ENCODE measurements at regions not wholly inside any gene's neighbourhood (a gene's known extent, or its start where the extent isn't known, plus 50 kb on each side); places are given as distances from the start of the nearest gene placed in this dataset.

DNA sequence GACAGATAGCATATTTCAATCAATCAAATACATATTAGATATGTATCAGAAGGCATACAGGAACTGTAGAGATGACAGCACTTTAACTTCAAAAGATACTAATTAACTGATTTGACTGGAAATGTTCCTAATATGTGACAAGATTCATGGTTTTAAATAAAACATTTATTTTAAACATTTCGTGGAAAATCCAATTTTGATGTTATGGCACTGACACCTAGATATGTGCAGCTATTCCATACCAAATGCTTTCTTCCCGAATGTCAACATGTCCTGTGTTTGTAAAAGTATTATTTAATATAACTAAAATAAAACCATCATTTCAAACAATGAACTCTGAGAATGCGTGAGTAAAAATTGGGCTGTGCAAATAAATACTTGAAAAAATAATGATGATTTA, 1209.3 kb downstream of the NSUN3 start:
- WGBS: 60% methylated on average over 3 of the region's 3 CpGs
- Histone ChIP-seq H3K27ac (replicated peaks in 1 of 4) (no peak overlapping the region), H3K36me3 (no peaks in the 10 kb centered on the region), H3K4me1 (no peaks in the 10 kb centered on the region), H3K27me3 (no peaks in the 10 kb centered on the region), H3K4me3 (no peak overlapping the region), H3K9me3 (no peaks in the 10 kb centered on the region)
- DNase-seq (ENCODE audit: extremely low spot score): no peak
- intact Hi-C loops (cut with DNase I): no loop called here
- no peak for TF ChIP-seq EP300 (IDR thresholded peaks at IDR 0.05)
- TF ChIP-seq, protein P1, sequence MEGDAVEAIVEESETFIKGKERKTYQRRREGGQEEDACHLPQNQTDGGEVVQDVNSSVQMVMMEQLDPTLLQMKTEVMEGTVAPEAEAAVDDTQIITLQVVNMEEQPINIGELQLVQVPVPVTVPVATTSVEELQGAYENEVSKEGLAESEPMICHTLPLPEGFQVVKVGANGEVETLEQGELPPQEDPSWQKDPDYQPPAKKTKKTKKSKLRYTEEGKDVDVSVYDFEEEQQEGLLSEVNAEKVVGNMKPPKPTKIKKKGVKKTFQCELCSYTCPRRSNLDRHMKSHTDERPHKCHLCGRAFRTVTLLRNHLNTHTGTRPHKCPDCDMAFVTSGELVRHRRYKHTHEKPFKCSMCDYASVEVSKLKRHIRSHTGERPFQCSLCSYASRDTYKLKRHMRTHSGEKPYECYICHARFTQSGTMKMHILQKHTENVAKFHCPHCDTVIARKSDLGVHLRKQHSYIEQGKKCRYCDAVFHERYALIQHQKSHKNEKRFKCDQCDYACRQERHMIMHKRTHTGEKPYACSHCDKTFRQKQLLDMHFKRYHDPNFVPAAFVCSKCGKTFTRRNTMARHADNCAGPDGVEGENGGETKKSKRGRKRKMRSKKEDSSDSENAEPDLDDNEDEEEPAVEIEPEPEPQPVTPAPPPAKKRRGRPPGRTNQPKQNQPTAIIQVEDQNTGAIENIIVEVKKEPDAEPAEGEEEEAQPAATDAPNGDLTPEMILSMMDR (IDR thresholded peaks at IDR 0.05): no peak
- TF ChIP-seq POLR2AphosphoS5 (IDR thresholded peaks at IDR 0.05): no peak
- no peak for TF ChIP-seq POLR2A (IDR thresholded peaks at IDR 0.05; ENCODE audit: low read depth)

DNA sequence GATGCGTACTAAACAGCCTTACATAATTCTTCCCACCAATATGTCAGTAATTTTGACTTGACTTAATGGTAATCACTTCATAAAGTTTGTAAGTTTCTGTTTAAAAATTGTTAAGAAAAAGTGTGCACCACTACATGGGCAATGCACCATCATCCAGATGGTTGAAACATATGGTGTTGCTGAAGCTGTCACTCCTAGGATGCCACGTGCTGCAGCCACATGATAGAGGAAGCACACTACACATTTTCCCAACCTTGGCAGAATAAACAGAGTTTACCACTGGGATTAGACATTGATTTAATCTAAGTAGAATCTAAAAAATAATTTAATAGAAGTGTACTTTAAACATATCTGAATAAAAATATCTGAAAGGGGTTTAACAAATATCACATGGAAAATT, 1209.9 kb downstream of the NSUN3 start:
- Histone ChIP-seq H3K4me1 (no peaks in the 10 kb centered on the region), H3K4me3 (no peak overlapping the region), H3K36me3 (no peaks in the 10 kb centered on the region), H3K27me3 (no peaks in the 10 kb centered on the region), H3K27ac (replicated peaks in 1 of 4) (no peak overlapping the region), H3K9me3 (no peaks in the 10 kb centered on the region)
- 83% methylated on average over 2 of the region's 2 CpGs for WGBS
- intact Hi-C loops (cut with DNase I): no loop called here
- TF ChIP-seq EP300 (IDR thresholded peaks at IDR 0.05): no peak
- TF ChIP-seq, protein P1 (IDR thresholded peaks at IDR 0.05): no peak
- TF ChIP-seq POLR2AphosphoS5 (IDR thresholded peaks at IDR 0.05): no peak
- TF ChIP-seq POLR2A (IDR thresholded peaks at IDR 0.05; ENCODE audit: low read depth): no peak
- DNase-seq (ENCODE audit: extremely low spot score): no peak

DNA sequence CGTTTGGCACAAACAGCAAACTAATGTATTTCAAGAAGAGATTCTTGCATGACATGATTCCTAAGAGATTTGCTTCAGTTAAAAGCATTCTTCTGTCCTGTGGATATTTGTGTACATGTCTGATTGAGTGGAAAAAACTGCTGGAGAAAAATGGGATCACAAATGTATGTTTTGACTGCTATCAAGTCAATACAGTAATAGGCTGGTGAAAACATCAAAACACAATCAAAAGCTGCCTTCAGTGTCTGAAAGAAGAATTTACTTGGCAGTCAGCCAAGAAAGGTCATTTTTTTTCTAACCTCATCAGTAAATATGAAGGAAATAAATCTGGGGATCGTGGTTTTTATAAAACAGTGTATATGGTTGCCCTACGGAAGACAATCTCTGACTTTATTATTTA, 1214.8 kb downstream of the NSUN3 start:
- H3K27ac ChIP-seq (replicated peaks in 1 of 4): no peak overlapping the region
- intact Hi-C loops (cut with DNase I): no loop called here
- no peaks in the 10 kb centered on the region for H3K9me3 ChIP-seq
- H3K36me3 ChIP-seq: no peaks in the 10 kb centered on the region
- no peaks in the 10 kb centered on the region for H3K27me3 ChIP-seq
- TF ChIP-seq, protein P1 (IDR thresholded peaks at IDR 0.05): no peak
- TF ChIP-seq POLR2AphosphoS5 (IDR thresholded peaks at IDR 0.05) (no peak), EP300 (IDR thresholded peaks at IDR 0.05) (no peak)
- H3K4me1 ChIP-seq: peaks cover 0 to 5% (median 0%) of the 10 kb centered on the region in 4 donors
- WGBS: 35% methylated on average over 3 of the region's 3 CpGs
- no peak overlapping the region for H3K4me3 ChIP-seq
- DNase-seq (ENCODE audit: extremely low spot score): no peak

DNA sequence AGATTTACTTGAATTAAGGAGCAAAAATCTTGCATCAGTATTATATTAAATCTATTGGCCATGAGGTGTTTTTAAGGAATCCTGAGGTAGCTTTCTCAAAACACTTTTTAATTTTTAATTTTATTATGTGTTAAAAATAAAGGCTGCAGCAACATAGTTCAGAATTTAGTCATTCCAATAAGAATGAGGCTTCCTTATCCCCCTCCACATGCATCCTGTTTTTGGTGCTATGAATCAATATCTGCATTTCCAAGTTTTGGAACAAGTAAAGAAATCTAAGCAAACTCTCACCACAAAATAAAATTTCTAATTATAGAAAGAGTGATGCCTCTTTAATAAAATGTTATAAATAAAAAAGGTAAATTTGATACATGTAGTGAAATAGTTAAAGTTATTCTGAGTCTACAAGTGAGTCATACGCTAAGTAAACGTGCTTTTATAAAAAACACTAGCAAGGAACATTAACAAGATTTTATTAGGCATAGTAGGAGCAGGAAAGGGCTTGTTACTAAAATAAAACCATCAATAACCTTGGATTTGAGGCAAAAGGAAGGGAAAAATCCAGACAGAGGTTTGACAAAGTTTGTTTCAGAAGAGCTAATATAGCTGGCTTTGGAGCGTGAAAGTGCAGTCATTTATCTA, 1218.0 kb downstream of the NSUN3 start:
- Histone ChIP-seq H3K27me3 (no peaks in the 10 kb centered on the region), H3K27ac (replicated peaks in 1 of 4) (no peak overlapping the region), H3K4me3 (no peak overlapping the region), H3K9me3 (no peaks in the 10 kb centered on the region), H3K36me3 (no peaks in the 10 kb centered on the region), H3K4me1 (peaks cover 0 to 5% (median 0%) of the 10 kb centered on the region in 4 donors)
- no peak for DNase-seq (ENCODE audit: extremely low spot score)
- intact Hi-C loops (cut with DNase I): no loop called here
- TF ChIP-seq EP300 (IDR thresholded peaks at IDR 0.05): no peak
- TF ChIP-seq POLR2A (IDR thresholded peaks at IDR 0.05; ENCODE audit: low read depth): no peak
- TF ChIP-seq, protein P1 (IDR thresholded peaks at IDR 0.05): no peak
- TF ChIP-seq POLR2AphosphoS5 (IDR thresholded peaks at IDR 0.05): no peak
- 23% methylated on average over 3 of the region's 3 CpGs for WGBS

DNA sequence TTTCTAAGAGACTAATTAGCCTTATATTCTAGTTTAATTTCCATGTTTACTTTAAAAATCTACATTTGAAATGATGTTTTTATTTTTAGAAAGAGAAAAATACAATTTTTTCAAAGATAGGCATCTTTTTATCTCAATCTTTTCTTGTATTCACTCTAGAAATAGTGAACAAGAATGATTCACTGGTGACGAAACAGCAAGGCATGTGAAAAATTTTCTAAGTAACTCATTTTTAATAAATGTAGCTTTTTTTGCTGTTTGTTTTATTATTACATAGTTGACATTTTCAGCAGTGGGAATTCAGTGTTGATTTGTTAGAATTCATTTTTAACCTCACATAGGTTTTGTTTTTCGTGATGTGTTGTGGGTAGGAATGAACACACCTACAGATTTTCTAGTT, 1226.4 kb downstream of the NSUN3 start:
- H3K36me3 ChIP-seq: no peaks in the 10 kb centered on the region
- H3K4me3 ChIP-seq: no peak overlapping the region
- WGBS: 91% methylated on average over 2 of the region's 2 CpGs
- intact Hi-C loops (cut with DNase I): no loop called here
- TF ChIP-seq, protein P1 (IDR thresholded peaks at IDR 0.05): no peak
- TF ChIP-seq EP300 (IDR thresholded peaks at IDR 0.05) (no peak), POLR2AphosphoS5 (IDR thresholded peaks at IDR 0.05) (no peak), POLR2A (IDR thresholded peaks at IDR 0.05; ENCODE audit: low read depth) (no peak)
- no peaks in the 10 kb centered on the region for H3K4me1 ChIP-seq
- no peaks in the 10 kb centered on the region for H3K27me3 ChIP-seq
- no peak for DNase-seq (ENCODE audit: extremely low spot score)
- H3K9me3 ChIP-seq: no peaks in the 10 kb centered on the region
- H3K27ac ChIP-seq (replicated peaks in 1 of 4): no peak overlapping the region
